Astrocyte of the hippocampus (primary cell): ENCODE measurements at regions not wholly inside any gene's neighbourhood (a gene's known extent, or its start where the extent isn't known, plus 50 kb on each side); places are given as distances from the start of the nearest gene placed in this dataset.
A peak's percentile ranks its signal among the peaks of the same experiment; 100 is the strongest.
"Not testable (repeated sequence)": the region's sequence is repeated elsewhere in the genome, so short reads cannot be mapped to it uniquely, and the experiment has no call there.

Source experiments
- DNase-seq: peaks from one replicate; pipeline ENCODE4 v3.0.0; 2011; ENCODE audit warnings: low read depth, low spot score

- DNase-seq: no peak
Measured at GRCh38 chr9:102398205-102398604, 596.9 kb upstream of the CYLC2 start.

GRCh38 chr9:102385620-102386019 is 609.5 kb upstream of the CYLC2 start:
- DNase-seq: not testable (repeated sequence)

GRCh38 chr9:102362470-102363132 is 624.2 kb upstream of the GRIN3A start:
- DNase-seq: no peak

GRCh38 chr9:102360846-102361245 is 622.4 kb upstream of the GRIN3A start:
- no peak for DNase-seq

GRCh38 chr9:102355982-102356381 is 617.5 kb upstream of the GRIN3A start:
- no peak for DNase-seq

GRCh38 chr9:102354041-102354440 is 615.6 kb upstream of the GRIN3A start:
- DNase-seq: no peak

GRCh38 chr9:102337471-102337870 is 599.0 kb upstream of the GRIN3A start:
- DNase-seq: not testable (repeated sequence)

GRCh38 chr9:102309379-102309778 is 570.9 kb upstream of the GRIN3A start:
- peak; percentile 0 for DNase-seq

- no peak for DNase-seq
Measured at GRCh38 chr9:102295188-102295587, 556.7 kb upstream of the GRIN3A start.

GRCh38 chr9:102273952-102274351 is 535.5 kb upstream of the GRIN3A start:
- DNase-seq: no peak

GRCh38 chr9:102253099-102253498 is 514.7 kb upstream of the GRIN3A start:
- no peak for DNase-seq

- DNase-seq: no peak
Measured at GRCh38 chr9:102244916-102245315, 506.5 kb upstream of the GRIN3A start.

GRCh38 chr9:102237520-102237919 is 499.1 kb upstream of the GRIN3A start:
- no peak for DNase-seq

- no peak for DNase-seq
Measured at GRCh38 chr9:102237094-102237493, 498.6 kb upstream of the GRIN3A start.

GRCh38 chr9:102227416-102227815 is 489.0 kb upstream of the GRIN3A start:
- DNase-seq: not testable (repeated sequence)

GRCh38 chr9:102225841-102226441 is 487.5 kb upstream of the GRIN3A start:
- DNase-seq: no peak

GRCh38 chr9:102223320-102224136 is 485.1 kb upstream of the GRIN3A start:
- DNase-seq: not testable (repeated sequence)

- no peak for DNase-seq
Measured at GRCh38 chr9:102209176-102209575, 470.7 kb upstream of the GRIN3A start.

- no peak for DNase-seq
Measured at GRCh38 chr9:102206432-102206831, 468.0 kb upstream of the GRIN3A start.

GRCh38 chr9:102205251-102205650 is 466.8 kb upstream of the GRIN3A start:
- DNase-seq: no peak

GRCh38 chr9:102202126-102202525 is 463.7 kb upstream of the GRIN3A start:
- no peak for DNase-seq

GRCh38 chr9:102185962-102186361 is 447.5 kb upstream of the GRIN3A start:
- peak; percentile 1 for DNase-seq

GRCh38 chr9:102185371-102185770 is 446.9 kb upstream of the GRIN3A start:
- DNase-seq: no peak
